ENCODE measurements at regions not wholly inside any gene's neighbourhood (a gene's known extent, or its start where the extent isn't known, plus 50 kb on each side); places are given as distances from the start of the nearest gene placed in this dataset.
"Not testable (repeated sequence)": the region's sequence is repeated elsewhere in the genome, so short reads cannot be mapped to it uniquely, and the experiment has no call there.

DNA sequence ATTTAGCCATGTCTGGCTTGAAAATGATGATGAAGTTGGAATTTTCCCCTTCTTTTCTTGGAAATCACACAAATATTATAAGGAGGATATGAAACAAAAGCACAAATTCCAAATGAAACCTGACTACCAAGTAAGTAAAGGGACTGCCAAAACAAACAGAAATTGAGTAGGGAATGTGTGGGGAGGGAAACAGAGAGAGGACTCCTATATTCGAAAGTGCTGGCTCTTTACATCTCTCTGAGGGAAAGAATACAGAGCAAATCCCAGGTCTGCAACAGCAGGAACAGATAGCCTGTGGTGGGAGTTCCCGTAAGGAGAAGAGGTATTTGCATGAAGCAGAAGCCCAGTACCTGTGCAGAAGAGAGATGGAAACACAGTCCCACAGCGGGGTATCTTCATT, 583.7 kb downstream of the EPM2A start:
- Mint-ChIP-seq H3K27ac (no peak overlapping the region), H3K9me3 (no peaks in the 10 kb centered on the region), H3K36me3 (ENCODE audit: low read depth) (no peaks in the 10 kb centered on the region), H3K27me3 (ENCODE audit: insufficient read depth) (no peaks in the 10 kb centered on the region), H3K4me3 (no peak overlapping the region), H3K4me1 (ENCODE audit: low read depth) (no peaks in the 10 kb centered on the region)
- intact Hi-C loops (cut with micrococcal nuclease): no loop called here
- no peak for DNase-seq (ENCODE audit: low spot score)

- Mint-ChIP-seq H3K27me3 (ENCODE audit: insufficient read depth) (no peaks in the 10 kb centered on the region), H3K36me3 (ENCODE audit: low read depth) (no peaks in the 10 kb centered on the region), H3K4me1 (ENCODE audit: low read depth) (no peaks in the 10 kb centered on the region), H3K9me3 (peaks cover 2% of the 10 kb centered on the region), H3K27ac (no peak overlapping the region), H3K4me3 (no peak overlapping the region)
- intact Hi-C loops (cut with micrococcal nuclease): no loop called here
- DNase-seq (ENCODE audit: low spot score): no peak
Observed at GRCh38 chr6:145153495-145153894, 581.8 kb downstream of the EPM2A start.

DNA sequence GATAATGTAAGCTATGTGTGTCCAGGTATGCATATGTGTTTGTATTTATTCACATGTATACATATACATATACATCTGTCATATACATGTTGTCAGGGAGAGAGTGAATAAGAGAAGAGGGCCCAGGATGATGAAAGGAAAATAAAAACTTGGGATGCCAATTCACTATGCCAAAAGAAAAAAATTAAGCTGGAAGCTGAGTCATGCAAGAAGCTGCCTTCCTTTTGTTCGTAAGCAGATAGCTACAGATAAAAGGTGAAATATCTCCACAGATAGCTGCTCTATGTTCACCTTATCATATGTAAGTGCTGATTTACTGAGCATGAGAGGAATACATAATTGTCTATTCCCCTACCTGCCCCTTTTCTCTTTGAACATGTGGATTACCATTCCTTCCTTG, 579.9 kb downstream of the EPM2A start:
- Mint-ChIP-seq H3K4me1 (ENCODE audit: low read depth) (no peaks in the 10 kb centered on the region), H3K27ac (no peak overlapping the region), H3K27me3 (ENCODE audit: insufficient read depth) (no peaks in the 10 kb centered on the region), H3K9me3 (peaks cover 11% of the 10 kb centered on the region), H3K4me3 (no peak overlapping the region), H3K36me3 (ENCODE audit: low read depth) (no peaks in the 10 kb centered on the region)
- no peak for DNase-seq (ENCODE audit: low spot score)
- intact Hi-C loops (cut with micrococcal nuclease): no loop called here

DNA sequence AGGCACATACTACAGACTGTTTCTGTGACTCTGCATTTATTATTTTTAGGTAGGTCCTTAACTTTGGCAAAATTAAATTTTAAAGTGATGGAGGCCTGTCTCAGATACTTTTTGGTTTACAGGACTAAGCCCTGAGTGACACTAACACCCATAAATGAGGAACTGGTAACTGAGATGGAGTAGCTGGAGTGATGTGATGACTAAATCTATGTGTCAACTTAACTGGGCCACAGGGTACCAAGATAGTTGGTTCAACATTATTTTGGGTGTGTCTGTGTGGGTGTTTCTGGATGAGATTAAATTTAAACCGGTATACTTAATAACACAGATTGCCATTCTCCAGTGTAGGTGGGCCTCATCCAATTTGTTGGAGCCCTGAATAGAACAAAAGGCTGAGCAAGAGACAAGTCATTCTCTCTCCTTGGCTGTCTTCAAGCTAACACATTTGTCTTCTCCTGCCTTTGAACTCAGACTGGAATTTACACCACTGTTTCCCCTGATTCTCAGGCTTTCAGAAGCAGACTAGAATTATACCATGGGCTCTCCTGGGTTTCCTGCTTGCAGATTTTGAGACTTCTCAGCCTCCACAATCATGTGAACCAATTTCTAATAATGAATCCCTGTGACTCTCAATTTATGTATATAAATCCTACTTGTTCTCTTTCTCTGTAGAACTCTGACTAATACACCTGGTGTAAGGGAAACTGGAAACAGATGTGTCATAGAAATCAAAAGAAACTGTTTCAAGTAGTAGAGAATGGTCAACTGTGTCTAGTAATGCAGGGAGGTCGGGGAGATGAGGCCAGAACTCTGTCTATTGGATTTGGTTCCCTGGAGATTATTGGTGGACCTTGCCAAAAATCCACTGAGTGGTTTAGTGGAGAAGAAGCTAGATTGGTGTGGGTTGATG, 579.2 kb downstream of the EPM2A start:
- peaks cover 11% of the 10 kb centered on the region for H3K9me3 Mint-ChIP-seq
- intact Hi-C loops (cut with micrococcal nuclease): no loop called here
- no peaks in the 10 kb centered on the region for H3K4me1 Mint-ChIP-seq (ENCODE audit: low read depth)
- no peaks in the 10 kb centered on the region for H3K36me3 Mint-ChIP-seq (ENCODE audit: low read depth)
- H3K4me3 Mint-ChIP-seq: no peak overlapping the region
- H3K27me3 Mint-ChIP-seq (ENCODE audit: insufficient read depth): no peaks in the 10 kb centered on the region
- H3K27ac Mint-ChIP-seq: no peak overlapping the region
- DNase-seq (ENCODE audit: low spot score): no peak

DNA sequence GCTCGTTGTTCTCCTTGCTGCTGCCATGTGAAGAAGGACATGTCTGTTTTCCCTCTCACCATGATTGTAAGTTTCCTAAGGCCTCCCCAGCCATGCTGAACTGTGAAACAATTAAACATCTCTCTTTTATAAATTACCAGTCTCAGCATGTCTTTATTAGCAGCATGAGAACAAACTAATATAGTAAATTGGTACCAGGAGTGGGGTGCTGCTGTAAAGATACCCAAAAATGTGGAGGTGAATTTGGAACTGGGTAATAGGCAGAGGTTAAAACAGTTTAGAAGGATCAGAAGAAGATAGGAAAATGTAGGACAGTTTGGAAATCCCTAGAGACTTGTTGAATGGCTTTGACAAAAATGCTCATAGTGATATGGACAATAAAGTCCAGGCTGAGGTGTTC, 576.7 kb downstream of the EPM2A start:
- H3K9me3 Mint-ChIP-seq: peaks cover 11% of the 10 kb centered on the region

DNA sequence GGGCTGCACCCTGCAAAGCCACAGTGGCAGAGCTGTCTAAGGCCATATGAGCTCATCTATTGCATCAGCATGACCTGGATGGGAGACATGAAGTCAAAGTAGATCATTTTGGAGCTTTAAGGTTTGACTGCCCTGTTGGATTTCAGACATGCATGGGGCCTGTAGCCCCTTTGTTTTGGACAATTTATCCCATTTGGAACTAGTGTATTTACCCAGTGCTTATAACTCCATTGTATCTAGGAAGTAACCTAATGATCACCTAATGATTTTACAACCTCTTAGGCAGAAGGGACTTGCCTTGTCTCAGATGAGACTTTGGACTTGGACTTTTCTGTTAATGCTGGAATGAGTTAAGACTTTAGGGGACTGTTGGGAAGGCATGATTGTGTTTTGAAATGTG, 575.4 kb downstream of the EPM2A start:
- Mint-ChIP-seq H3K9me3 (peaks cover 11% of the 10 kb centered on the region), H3K27ac (no peak overlapping the region), H3K4me3 (no peak overlapping the region), H3K27me3 (ENCODE audit: insufficient read depth) (no peaks in the 10 kb centered on the region), H3K4me1 (ENCODE audit: low read depth) (no peaks in the 10 kb centered on the region), H3K36me3 (ENCODE audit: low read depth) (no peaks in the 10 kb centered on the region)
- intact Hi-C loops (cut with micrococcal nuclease): no loop called here
- DNase-seq (ENCODE audit: low spot score): no peak

More for the DNA sequence above, 576.7 kb downstream of the EPM2A start:
- H3K4me3 Mint-ChIP-seq; H3K27me3 Mint-ChIP-seq (ENCODE audit: insufficient read depth); intact Hi-C loops (cut with micrococcal nuclease); H3K27ac Mint-ChIP-seq; H3K4me1 Mint-ChIP-seq (ENCODE audit: low read depth); DNase-seq (ENCODE audit: low spot score); H3K36me3 Mint-ChIP-seq (ENCODE audit: low read depth): not testable (repeated sequence)

DNA sequence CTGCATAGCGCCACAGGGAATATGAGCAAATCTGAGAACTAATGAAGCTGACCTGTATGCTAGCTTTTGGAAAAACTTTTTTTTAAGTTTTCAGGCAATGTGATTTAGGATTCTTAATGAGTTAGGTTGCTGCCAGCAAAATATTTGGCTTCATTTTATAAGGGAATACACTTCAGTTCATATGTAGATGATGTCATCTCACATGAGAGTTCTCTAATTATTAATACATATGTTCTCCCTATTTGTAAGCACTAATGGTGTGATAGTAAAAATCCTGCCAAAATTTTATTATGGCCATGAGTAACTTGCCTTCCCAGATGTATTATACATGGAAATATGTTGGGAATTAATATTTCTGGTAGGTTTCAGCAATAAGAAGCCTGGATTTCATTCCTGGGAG, 573.8 kb downstream of the EPM2A start:
- DNase-seq (ENCODE audit: low spot score): no peak
- H3K4me1 Mint-ChIP-seq (ENCODE audit: low read depth): no peaks in the 10 kb centered on the region
- no peaks in the 10 kb centered on the region for H3K27me3 Mint-ChIP-seq (ENCODE audit: insufficient read depth)
- H3K4me3 Mint-ChIP-seq: no peak overlapping the region
- H3K36me3 Mint-ChIP-seq (ENCODE audit: low read depth): no peaks in the 10 kb centered on the region
- no peak overlapping the region for H3K27ac Mint-ChIP-seq
- peaks cover 11% of the 10 kb centered on the region for H3K9me3 Mint-ChIP-seq
- intact Hi-C loops (cut with micrococcal nuclease): no loop called here

- DNase-seq (ENCODE audit: low spot score): no peak
- H3K27ac Mint-ChIP-seq: no peak overlapping the region
- no peaks in the 10 kb centered on the region for H3K27me3 Mint-ChIP-seq (ENCODE audit: insufficient read depth)
- H3K36me3 Mint-ChIP-seq (ENCODE audit: low read depth): no peaks in the 10 kb centered on the region
- intact Hi-C loops (cut with micrococcal nuclease): no loop called here
- no peaks in the 10 kb centered on the region for H3K4me1 Mint-ChIP-seq (ENCODE audit: low read depth)
- H3K9me3 Mint-ChIP-seq: no peaks in the 10 kb centered on the region
- no peak overlapping the region for H3K4me3 Mint-ChIP-seq
Observed at GRCh38 chr6:145169726-145170224, 565.5 kb downstream of the EPM2A start.

- Mint-ChIP-seq H3K4me3 (no peak overlapping the region), H3K9me3 (peaks cover 12% of the 10 kb centered on the region), H3K36me3 (ENCODE audit: low read depth) (no peaks in the 10 kb centered on the region), H3K27ac (no peak overlapping the region), H3K27me3 (ENCODE audit: insufficient read depth) (no peaks in the 10 kb centered on the region), H3K4me1 (ENCODE audit: low read depth) (no peaks in the 10 kb centered on the region)
- intact Hi-C loops (cut with micrococcal nuclease): no loop called here
- no peak for DNase-seq (ENCODE audit: low spot score)
Observed at GRCh38 chr6:145175470-145175869, 559.9 kb downstream of the EPM2A start.

DNA sequence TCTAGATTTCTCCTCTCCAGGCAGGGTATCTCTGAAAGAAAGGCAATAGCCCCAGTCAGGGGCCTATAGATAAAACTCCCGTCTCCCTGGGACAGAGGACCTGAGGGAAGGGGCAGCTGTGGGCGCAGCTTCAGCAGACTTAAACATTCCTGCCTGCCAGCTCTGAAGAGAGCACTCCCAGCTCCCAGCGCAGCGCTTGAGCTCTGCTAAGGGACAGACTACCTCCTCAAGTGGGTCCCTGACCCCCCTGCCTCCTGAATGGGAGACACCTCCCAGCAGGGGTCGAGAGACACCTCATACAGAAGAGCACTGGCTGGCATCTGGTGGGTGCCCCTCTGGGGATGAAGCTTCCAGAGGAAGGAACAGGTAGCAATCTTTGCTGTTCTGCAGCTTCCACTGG, 556.9 kb downstream of the EPM2A start:
- Mint-ChIP-seq H3K36me3 (ENCODE audit: low read depth) (no peaks in the 10 kb centered on the region), H3K27ac (no peak overlapping the region), H3K27me3 (ENCODE audit: insufficient read depth) (no peaks in the 10 kb centered on the region), H3K9me3 (peaks cover 12% of the 10 kb centered on the region), H3K4me1 (ENCODE audit: low read depth) (no peaks in the 10 kb centered on the region), H3K4me3 (no peak overlapping the region)
- intact Hi-C loops (cut with micrococcal nuclease): no loop called here
- DNase-seq (ENCODE audit: low spot score): no peak

DNA sequence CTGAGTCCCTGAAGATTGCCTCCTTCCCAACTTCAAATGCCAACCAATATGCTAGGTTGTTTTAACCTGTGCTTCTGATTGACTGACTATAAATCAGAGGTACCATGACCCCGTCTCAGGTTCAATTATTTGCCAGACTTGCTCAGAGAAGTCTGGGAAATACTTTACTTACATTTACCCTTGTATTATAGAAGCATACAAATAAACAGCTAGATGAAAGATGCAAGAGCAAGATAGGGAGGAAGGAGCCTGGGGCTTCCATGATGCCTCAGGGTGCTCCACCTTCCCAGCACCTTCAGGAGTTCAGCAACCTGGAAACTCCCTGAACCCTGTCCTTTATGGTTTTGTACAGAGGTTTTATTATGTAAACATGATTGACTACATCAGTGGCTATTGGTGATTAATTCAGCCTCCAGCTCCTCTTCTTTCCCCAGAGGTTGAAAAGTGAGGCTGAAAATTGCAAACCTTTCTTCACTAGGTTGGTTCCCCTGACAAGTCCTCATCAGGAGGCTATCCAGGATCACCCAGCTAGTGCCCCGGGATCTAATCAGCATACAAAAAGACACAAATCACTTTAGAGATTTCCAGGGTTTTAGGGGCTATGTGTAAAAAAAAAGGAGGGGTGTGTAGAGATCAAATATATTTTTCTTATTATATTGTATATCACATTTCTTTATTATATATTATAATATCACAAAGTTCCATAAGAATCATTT, 547.7 kb downstream of the EPM2A start:
- H3K4me3 Mint-ChIP-seq: no peak overlapping the region
- intact Hi-C loops (cut with micrococcal nuclease): no loop called here
- no peaks in the 10 kb centered on the region for H3K36me3 Mint-ChIP-seq (ENCODE audit: low read depth)
- no peaks in the 10 kb centered on the region for H3K27me3 Mint-ChIP-seq (ENCODE audit: insufficient read depth)
- no peaks in the 10 kb centered on the region for H3K4me1 Mint-ChIP-seq (ENCODE audit: low read depth)
- no peak overlapping the region for H3K27ac Mint-ChIP-seq
- DNase-seq (ENCODE audit: low spot score): no peak
- no peaks in the 10 kb centered on the region for H3K9me3 Mint-ChIP-seq

DNA sequence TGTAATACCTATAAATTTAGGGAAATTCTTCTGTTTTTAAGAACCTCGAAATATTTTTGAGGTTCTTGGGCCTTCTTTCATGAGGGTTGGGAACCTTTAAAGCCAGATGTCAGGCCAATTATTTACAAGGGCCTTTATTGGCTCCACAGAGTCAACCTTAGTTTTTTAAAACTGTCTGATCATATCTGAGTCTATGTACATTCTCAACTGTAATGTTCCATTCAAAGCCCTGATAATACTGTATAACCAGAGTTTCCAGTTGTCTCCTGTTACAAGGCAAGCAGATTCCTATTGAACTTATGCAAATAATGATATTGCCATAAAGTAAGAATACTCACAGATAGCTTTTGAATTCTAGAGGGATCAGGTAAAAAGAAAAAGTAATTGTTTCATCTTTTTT, 545.5 kb downstream of the EPM2A start:
- DNase-seq (ENCODE audit: low spot score): no peak
- no peak overlapping the region for H3K27ac Mint-ChIP-seq
- intact Hi-C loops (cut with micrococcal nuclease): no loop called here
- no peak overlapping the region for H3K4me3 Mint-ChIP-seq
- H3K4me1 Mint-ChIP-seq (ENCODE audit: low read depth): no peaks in the 10 kb centered on the region
- no peaks in the 10 kb centered on the region for H3K9me3 Mint-ChIP-seq
- no peaks in the 10 kb centered on the region for H3K27me3 Mint-ChIP-seq (ENCODE audit: insufficient read depth)
- H3K36me3 Mint-ChIP-seq (ENCODE audit: low read depth): no peaks in the 10 kb centered on the region

DNA sequence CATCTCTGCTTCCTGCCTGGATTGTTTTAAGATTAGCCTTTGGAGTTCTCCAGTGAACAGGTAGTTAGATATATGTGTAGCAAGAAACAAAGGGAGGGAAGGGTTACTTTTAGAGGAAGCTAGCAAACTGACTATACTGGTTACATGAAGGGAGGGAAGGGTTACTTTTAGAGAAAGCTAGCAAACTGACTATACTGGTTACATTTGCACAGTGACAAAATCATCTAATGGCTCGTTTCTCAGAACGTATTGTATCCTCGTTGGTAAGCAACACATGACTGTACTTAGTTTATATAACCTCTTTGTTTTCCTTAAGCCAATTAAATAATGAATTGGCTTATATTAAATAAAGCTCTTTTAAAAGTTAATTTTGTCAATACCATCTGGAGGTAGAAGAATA, 540.9 kb downstream of the EPM2A start:
- intact Hi-C loops (cut with micrococcal nuclease): no loop called here
- Mint-ChIP-seq H3K4me1 (ENCODE audit: low read depth) (no peaks in the 10 kb centered on the region), H3K36me3 (ENCODE audit: low read depth) (no peaks in the 10 kb centered on the region), H3K4me3 (no peak overlapping the region), H3K27ac (no peak overlapping the region), H3K27me3 (ENCODE audit: insufficient read depth) (peaks cover 4% of the 10 kb centered on the region), H3K9me3 (no peaks in the 10 kb centered on the region)
- DNase-seq (ENCODE audit: low spot score): no peak

Data from activated T-helper 1 cell treated with anti-CD3 and anti-CD28 coated beads, Interleukin-12 subunit alpha, Interleukin-12 subunit beta, Interleukin-2, Interleukin-4 antibody, amounts not matched to agents 30 ng/mL and 10 ng/mL and 1 ng/mL, durations not matched to agents 14 hours and 24 hours and 36 hours (primary cell).